Right renal pelvis (tissue), 4 donors: ENCODE measurements at regions not wholly inside any gene's neighbourhood (a gene's known extent, or its start where the extent isn't known, plus 50 kb on each side); places are given as distances from the start of the nearest gene placed in this dataset.
"Not testable (repeated sequence)": the region's sequence is repeated elsewhere in the genome, so short reads cannot be mapped to it uniquely, and the experiment has no call there.

ENCODE experiments used
- DNase-seq, 4 donors: peaks; one replicate each; pipeline ENCODE4 v3.0.0-alpha.2; 2013; ENCODE audit warnings: low read depth in 4 of 4, low spot score in 3 of 4, missing footprints in 1 of 4

DNA sequence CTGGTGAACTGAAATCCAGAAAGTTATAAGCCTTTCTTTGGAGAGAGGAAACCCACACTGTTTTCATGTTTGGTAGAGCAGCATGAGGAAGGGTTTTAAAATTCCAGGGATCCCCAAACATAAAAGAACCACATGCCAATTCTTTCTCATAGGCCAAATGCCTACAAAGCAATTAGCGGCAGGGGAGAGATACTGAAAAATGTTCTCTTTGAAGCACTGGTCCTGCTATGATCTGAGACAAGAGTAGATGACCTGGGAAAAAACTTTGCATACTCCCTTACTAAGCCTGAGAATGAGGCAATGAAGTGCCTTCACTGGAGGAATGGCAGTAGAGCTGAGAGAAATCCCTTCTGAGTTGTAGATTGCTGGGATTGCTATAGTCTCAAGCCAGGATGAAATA is 1261.7 kb downstream of the DSC3 start:
- DNase-seq: no peak

DNA sequence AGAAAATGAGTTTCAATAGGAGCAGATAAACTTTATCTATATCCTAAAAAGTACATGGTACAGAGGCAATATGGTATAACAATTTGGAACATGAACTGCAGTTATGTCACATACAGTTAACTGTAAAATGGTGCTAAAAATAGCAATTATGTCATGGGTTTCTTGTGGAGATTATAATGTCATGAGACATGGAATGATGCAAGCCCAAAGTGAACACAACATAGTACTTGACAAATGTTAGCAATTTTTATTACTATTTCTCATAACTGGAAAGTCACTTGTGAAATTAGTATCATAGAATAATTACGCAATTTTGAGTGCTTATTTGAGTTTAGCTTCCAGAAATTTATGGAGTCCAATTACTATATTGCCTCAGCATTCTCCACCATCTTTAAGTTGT is 1263.4 kb downstream of the DSC3 start:
- no peak for DNase-seq

GRCh38 chr18:29753379-29753778 is 1289.2 kb downstream of the DSC3 start:
- DNase-seq: no peak

GRCh38 chr18:29749704-29750103 is 1292.8 kb downstream of the DSC3 start:
- DNase-seq: no peak

DNA sequence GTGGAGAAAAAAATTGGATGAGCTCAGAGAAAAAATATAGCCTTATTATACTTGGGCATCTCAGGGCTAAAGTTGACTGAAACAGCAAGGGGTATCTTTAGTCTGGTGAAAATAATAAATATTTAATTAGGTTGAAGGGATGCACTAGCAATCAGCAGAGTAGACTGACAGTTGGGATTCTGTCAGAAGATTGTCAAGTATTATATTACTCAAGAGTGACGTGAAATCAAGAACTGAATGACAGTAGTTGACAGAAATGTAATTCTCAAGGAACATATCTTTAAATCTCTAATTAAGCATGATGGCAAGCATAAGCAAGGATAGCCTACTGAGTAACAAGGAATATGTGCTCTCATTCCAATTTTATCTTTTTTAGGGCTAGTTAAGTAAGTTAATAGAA is 1301.1 kb downstream of the DSC3 start:
- DNase-seq: no peak

DNA sequence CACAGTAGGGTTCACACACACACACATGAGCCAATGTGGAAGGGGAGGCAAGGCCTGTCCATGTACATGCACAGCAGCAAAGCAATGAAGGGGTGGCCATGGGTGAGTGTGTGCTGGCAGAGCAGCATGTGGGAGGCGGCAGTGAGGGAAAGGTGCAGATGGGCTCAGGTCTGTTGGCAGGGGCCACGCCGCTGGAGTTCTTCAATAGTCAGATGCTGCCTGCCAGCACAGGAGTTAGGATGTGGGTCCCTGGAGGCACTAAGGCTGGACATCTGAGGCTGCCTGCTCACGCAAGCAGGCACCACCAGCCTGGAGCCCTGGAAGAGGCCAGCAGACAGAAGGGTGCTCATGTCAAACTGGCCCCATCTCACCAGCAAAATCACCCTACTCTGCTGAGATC is 1304.9 kb downstream of the DSC3 start:
- no peak for DNase-seq

DNA sequence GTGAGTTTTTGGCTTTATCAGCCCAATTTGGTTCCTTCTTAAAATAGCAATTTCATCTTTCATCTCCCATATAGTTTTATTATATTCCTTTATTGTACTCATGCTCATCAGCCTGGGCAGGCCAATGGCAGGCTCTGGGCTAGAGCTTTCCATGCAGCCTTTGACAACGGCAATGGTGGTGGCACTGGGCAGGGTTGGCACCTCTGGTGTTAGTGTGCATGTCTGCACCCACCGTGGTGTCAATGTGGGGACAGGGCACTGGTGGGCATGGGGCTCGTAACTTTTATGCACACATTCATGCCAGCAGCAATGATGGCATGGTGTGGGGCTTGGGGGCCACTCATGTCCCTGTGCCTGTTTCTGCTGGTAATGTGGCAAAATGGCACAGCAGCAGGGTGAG is 1305.4 kb downstream of the DSC3 start:
- DNase-seq: no peak

DNA sequence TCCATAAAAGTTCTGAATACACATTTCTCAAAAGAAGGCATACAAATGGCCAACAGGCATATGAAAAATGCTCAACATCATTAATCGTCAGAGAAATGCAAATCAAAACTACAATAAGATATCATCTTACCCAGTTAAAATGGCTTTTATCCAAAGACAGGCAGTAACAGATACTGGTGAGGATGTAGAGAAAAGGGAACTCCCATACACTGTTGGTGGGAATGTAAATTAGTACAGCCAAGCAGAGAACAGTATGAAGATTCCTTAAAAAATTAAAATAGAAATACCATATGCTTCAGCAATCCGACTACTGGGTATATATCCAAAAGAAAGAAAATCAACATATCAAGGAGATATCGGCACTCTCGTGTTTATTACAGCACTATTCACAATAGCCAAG is 1312.5 kb downstream of the DSC3 start:
- DNase-seq: no peak

DNA sequence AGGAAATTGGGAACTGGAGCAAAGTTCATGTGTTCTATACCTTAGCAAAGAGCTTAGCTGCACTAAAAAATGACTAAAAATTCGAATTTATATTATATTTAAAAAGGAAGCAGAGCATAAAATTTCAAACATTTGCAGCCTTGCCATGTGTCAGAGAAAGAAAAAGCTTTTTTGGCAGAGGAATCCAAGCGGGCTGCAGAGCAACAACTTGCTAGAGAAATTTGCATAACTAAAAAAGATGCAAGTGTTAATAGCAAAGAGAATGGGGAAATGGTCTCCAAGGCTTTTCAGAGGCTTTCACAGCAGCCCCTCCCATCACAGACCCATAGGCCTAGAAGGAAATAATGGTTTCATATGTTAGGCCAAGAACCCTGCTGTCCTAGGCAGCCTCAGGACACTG is 1315.9 kb downstream of the DSC3 start:
- no peak for DNase-seq

GRCh38 chr18:29723486-29723885 is 1319.1 kb downstream of the DSC3 start:
- DNase-seq: not testable (repeated sequence)

GRCh38 chr18:29715960-29716359 is 1326.6 kb downstream of the DSC3 start:
- not testable (repeated sequence) for DNase-seq

DNA sequence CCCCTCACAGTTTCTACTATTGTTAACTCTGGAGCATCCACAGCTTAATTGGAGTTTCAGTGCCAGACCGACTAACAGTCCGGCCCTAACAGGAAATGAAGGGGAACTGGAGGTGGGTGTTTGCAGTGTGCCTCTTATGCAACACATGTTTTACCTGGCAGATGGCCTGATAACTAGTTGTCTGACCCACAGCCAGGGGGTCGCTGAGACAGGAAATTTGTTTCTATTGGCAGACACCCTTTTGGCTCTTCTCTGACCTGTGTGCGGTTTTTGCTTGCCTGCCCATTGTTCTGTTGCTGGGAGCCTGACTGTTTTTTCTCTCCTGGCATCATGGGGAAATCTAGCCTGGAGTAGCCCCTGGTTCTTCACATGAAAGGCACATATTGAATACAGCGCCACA is 1329.8 kb downstream of the DSC3 start:
- DNase-seq: no peak

GRCh38 chr18:29711932-29712331 is 1330.6 kb downstream of the DSC3 start:
- no peak for DNase-seq

DNA sequence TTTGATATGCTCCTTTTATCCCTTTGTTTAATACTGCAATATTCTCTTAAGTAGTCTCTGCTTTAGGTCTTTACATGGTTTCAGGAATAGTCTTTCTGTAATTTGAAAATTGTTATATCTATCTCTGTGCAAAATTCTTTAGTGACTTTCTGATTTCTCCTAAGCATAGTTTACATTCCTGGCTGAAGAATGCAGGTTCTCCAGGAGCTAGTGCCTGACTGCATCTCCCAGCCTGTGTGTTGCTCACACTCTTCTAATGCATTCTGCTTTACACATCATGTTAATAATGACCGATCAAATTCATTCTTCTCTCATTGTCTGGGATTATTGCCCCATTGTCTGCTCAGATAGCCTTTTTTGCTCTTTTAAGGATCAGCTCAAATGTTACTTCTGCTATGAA is 1349.2 kb downstream of the DSC3 start:
- no peak for DNase-seq

DNA sequence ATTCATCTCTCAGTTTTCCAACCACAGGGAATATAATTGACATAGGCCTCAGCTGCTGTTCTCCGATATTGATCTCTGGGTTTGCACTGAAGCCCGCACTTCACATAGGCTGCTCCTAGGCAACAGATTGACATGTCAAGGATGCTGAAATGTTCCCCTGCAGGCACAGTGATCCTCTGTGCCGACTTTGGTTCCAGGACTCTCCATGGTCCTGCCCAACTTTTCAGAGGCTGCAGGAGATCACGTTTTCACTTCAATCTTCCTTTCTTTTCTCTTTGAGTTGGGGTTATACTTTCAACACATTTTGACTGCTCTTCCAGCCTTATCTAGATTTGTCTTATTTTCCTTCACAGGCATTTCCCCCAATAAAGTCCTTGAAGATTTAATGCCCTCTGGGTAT is 1361.0 kb downstream of the DSC3 start:
- DNase-seq: no peak

GRCh38 chr18:29664278-29665036 is 1378.1 kb downstream of the DSC3 start:
- DNase-seq: no peak

DNA sequence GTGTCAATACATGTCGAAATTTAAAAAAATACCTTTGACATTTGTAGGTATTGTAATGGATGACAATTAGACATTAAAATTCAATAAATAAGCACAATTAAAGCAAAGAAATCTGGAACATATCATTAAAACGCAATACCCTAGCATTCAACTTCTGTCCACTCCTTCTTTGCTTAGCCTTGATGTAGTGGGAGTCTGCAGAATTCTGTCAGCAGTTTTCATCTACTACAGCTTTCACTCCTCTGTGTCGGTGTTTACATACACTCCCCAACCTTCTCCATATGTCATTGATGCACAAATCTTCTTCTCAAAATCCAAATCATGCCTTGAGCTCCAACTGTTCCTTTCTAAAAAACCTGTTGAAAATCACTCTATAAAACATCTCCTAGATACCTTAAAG is 1380.6 kb downstream of the DSC3 start:
- DNase-seq: peak in 1 of 4 donors; percentile 3

DNA sequence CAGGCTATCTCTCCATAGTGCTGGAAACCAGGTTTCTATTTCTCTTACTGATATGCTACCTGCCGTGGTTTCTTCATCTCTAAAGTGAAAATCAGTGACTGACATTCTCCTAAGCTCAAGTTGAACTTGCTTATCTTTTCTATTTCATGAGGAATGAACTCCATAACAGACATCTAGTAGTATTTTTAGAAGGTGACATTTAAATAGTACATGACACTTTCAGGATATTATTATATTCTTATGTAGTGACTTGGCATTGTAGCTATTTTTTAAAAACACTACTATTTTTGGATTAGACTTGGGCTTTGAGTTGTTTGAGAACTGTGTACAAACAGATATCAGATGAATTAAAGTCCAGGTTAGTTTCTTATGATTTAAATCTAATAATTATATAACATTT is 1381.8 kb downstream of the DSC3 start:
- DNase-seq: no peak

DNA sequence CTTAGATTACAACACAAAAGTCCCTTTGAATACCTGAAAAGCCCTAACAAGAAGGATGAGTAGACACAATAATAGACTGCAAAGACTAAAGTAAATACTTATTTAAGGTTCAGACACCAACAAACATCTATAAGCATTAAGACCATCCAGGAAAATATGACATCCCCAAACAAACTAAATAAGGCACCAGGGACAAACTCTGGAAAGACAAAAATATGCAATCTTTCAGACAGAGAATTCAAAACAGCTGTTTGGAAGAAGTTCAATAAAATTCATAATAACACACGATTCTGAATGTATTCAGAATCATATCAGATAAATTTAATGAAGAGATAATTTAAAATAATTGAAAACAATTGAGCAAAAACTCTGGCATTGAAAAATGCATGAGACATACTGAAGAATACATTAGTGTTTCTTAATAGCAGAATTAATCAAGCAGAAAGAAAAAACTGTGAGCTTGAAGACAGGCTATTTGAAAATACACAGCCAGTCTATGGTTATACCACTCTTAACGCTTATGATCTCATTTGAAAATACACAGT is 1388.8 kb downstream of the DSC3 start:
- no peak for DNase-seq

GRCh38 chr18:29652797-29653196 is 1389.7 kb downstream of the DSC3 start:
- DNase-seq: no peak

DNA sequence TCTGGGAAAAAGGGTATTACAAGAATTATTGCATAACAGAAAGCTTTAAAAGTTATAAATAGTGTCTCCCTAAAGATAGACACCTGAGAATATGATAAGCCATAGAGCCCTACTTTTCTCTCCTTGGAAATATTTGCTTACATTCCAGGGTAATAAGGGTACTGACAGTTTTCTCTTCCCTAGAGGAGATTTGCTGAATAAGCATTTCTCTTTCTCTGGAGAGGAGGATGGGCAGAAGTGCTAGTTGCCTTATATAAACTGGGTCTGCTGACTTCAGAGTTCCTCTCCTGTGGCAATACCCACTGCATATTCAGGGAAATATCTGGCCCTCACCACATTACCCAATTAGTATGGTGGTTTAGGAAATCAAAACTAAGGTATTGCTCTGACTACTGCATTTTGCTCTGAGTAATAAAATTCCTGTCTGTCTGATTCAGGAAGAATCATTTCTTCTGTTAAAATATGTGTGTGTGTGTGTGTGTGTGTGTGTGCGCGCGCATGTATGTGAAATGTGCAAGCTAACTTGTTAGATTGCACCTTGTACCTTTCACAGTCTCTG is 1391.3 kb downstream of the DSC3 start:
- DNase-seq: no peak

DNA sequence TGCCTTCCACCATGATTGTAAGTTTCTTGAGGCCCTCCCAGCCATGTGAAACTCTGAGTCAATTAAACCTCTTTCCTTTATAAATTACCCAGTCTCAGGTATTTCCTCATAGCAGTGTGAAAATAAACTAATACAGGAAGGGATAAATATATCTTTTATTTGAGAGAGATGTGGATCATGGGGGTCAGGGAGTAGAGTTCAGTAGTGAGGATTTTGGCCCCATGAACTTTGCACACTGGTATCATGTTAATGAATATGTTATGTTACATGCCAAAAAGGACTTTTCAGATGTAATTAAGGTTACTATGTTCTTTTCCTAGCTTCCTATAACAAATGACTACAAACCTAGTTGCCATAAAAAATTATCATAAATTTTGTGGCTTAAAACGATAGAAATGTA is 1393.7 kb downstream of the DSC3 start:
- no peak for DNase-seq
